NCI-H524 treated with DMSO at 0.1 percent for 48 hours (cell line): ENCODE measurements at regions not wholly inside any gene's neighbourhood (a gene's known extent, or its start where the extent isn't known, plus 50 kb on each side); places are given as distances from the start of the nearest gene placed in this dataset.

Experiments
- DNase-seq: peaks from one replicate; lab custom pipeline; 2025; lab: John Stamatoyannopoulos, UW

DNA sequence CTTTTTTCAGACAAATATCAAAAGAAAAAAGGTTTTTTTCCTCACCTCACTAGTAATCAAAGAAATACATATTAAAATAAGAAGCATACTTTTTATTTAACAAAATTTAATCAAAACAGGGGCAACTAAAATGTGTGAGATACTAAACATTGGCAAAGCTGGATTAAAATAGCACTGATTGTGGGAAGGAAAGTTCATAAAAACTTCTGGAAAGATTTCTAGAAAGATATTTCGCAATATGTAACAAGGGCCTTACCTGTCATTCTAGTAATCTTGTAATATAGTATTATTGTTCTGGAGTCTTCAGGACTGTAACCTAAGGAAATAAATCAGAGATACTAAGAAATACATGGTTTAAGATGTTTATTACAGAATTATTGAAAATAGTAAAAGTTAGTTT, 482.5 kb downstream of the SUCLA2 start:
- no peak for DNase-seq

DNA sequence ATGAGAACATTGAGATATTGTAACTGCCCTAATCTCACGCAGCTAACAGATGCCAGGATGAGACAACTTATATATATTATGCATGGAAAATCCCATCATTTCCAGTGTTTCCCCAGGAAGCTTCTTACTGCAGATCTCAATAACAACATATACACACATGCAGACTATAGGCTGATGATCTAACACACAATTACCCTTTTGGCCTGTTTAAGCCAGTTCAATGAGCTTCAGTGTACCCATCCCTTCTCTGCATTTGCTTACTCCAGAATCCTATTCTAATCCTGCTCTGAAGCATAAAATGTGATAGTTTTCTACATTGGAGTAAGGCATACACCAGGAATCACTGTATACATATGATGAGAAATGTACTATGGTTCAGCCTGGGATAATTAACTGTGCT, 489.4 kb downstream of the SUCLA2 start:
- no peak for DNase-seq

DNA sequence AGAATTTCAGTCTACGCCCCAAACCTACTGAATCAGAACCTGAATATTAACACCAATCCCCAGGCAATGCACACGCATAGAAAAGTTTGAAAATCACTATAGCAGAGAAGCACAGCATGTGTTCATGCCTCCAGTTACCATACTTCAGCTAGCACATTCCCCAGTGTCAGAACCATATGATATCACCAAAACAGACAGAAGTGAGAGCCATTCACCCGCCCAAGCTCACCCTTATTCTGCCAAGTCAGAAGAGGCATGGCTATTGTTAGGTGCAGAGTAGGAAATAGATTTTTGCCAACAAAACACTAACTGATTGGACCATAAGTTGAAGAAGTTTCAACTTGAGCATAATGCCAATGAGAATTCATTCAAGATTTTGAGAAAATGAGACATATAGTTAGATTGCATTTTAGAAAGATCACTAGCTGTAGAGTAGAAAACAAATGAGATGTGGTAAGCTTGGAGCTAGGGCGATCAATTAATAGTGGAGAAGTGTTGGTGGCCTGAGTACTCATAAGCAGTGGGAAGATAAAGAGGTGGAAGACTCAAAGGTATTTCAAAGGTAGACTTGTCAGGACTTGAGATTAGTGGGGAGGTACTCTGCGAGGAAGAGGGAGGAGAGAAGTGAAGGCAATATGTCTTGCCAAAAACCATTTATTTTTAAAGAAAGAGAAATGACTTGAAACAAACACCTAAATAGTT, 492.4 kb downstream of the SUCLA2 start:
- DNase-seq = no peak

DNA sequence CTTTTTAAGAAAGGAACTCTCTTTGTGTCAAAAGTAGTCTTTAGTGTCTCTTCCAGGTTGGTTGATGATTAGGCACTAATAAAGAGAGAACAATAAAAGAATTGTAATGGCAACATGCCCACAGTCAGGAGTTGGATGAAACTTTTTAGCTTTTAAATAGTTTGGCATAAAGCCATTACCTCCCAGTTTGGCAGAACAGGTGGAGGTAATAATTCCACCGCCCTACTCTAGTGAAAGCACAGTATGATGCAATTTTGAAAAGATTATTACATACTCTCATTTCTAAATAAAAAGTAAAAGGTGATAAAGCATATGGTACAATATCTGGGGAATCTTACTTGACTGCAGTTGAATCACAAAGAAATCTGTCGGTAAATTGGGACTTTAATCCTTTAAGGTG, 497.6 kb downstream of the SUCLA2 start:
- no peak for DNase-seq

DNA sequence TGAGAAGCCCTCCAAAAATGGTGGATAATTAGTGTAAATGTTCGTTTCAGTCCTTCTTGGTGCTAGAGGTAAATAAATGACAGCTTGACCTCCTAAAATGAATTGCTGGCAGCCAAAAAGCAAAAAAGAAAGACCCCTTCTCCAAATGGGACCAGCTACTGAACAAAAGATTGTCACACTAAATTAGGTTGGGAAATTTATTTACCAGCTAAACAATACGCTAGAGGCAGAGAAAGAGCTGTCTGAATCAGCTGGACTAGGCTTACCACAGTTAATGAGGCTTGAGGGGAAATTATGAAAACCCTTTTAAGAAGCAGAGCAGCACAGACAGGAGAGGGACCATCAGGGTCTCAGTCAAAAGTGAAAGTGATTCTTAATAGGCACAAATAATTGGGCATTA, 498.9 kb downstream of the SUCLA2 start:
- no peak for DNase-seq

DNA sequence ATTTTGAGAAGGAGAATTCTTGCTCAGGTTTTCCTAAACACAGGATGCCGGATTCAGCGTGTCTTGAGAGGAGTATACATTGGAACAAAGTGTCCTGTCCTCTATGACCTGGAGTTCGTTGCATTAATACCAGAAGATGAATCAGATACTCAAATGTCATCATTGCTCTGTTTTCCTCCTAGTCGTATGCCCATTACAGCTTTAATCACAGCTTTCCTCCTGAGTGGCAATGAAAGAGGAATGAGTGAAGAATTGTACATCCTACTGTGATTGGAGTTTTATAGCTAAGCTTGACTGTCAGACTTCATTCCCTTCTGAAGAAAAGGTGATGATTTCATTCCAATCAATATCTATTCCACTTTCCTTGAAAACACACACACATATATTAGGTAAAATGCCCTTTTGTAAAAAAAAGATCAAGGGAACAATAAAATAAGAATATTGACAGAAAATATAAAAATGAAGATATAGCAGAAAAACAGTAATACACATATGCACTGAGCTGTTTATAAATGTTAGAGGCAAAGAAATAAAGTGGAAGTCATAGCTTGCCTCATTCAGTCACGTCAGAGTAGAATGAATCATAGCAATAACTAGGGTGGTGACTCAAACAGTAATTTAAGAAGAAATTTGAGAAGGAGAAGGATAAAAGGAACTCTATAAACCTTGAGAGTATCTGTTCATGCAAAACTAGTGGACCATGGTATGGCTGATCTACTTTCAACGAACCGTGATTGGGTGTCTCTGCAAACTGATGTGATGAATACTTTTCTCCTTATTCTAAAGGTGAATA, 501.5 kb downstream of the SUCLA2 start:
- no peak for DNase-seq

DNA sequence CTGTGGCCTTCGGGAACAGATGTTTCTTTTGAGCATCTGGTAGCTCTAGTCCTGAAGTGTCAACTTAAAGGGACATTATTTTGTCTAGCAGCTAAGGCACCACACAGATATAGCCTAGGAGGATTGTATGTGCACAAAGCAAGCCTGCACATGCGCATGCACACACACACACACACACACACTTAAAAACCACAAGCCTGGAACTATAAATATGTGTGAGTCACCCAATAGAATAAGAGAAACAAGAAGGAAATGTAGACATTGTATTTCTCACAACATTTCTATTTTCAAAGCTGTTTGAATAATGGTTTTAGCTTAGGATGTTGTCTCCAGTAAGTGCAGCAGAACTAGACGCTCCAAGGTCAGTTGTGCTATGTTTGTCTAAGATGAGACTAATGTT, 516.5 kb downstream of the SUCLA2 start:
- no peak for DNase-seq

DNA sequence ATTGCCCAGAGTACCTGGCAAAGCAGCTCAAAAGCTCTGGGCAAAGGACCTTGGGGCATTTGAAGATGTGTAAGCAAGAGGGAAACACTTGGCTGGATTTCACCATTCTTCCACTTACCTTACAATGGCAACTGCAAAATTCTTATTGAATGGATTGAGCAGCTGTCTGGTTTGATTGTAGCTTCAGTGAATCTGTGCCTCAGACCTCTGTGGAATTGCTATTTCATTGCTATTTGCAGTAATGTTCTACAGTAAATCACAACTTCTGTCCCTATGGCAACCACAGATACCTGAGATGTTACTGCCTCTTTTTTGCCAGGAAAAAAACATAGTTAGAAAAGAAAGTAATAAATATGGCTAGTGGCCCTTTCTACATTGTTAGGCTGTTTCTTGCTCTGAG, 519.5 kb downstream of the SUCLA2 start:
- DNase-seq = no peak

DNA sequence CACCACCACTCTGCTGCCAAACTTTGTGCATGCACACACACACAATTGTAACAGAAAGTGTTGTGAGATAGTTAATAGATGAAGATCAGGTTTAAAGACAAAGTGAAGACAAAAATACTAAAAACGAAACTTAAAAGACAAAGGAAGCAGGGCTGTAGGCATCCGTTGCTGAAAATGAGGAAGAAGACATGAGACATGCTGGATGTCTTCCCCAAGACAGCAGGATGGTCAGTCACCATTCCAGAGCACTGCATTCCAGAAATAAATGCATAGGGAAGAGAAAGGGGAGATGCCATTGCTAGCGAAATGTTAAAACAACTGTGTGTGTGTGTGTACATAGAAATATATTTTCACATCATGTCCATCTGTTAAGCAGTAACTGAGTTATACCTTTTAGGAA, 520.1 kb downstream of the SUCLA2 start:
- no peak for DNase-seq

DNA sequence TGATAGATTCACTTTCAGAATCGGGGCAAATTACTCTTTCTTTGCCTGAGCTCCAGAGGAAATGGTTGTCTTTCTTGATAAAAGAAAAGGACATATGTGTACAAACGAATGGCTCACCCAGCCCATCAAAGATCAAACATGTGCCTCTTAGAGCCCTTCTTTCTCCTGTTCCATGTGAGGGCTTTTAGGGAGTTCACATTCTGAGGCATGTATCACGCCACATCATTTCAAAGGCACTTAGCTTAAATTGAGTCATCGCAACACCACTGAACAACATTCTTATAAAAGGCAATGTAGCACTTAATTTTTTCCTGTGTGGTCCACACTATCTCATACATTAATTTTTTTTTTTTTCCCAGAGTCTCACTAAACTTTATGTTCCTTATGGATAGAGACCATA, 521.0 kb downstream of the SUCLA2 start:
- no peak for DNase-seq

DNA sequence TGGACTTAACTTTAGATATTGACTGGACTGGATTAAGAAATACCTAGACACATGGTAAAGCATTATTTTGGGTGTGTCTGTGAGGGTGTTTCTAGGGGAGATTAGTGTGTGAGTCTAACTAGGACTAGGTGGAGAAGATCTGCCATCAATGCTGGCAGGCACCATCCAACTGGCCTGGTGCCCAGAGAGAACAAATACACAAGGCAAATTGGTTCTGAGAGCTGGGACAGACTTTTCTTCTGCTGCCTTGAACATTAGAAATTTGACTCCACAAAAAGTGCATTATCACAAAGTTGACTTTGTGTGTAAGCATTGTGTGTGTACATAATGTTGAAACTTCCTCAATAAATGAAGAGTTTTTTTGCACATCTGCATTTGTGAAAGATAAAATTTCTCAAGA, 522.1 kb downstream of the SUCLA2 start:
- no peak for DNase-seq

DNA sequence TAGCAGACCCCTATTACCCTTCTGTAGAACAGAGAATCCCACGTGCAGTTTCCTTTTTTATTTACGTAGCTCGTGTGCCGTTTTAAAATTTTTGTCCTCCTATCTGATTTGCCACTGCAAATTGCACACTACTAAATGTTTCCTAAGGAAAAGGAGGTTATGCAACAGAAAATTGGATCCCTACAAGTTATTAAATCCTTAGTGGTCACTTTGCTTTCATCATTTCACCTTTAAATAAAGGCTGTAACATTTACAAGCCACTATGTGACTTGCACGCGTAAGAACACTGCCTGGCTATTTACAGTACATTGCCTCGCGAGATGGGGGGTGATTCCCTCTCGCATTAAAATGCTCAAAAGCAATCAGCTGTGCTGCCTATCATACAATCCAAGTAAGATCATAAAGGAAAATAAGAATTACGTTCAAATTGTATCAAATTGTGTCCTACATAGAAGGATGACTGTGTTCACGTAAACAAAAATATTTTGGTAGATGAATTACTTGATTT, 525.6 kb downstream of the SUCLA2 start:
- DNase-seq = no peak

DNA sequence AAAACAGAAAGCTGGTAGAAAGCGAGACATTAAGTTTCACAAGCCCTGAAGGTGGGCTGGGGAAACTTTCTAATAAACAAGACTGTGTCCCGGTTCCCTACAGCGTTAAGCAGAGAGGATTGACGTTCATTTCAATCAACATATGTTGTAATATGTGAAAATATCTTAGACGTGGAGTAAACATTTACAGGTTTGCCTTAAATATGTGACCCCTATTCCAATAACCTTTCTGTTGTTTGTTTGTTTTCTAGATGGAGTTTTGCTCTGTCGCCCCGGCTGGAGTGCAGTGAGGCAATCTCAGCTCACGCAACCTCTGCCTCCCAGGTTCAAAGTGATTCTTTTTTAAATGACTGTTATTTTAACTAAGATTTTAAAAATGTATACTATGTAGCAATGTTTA, 526.2 kb downstream of the SUCLA2 start:
- no peak for DNase-seq

DNA sequence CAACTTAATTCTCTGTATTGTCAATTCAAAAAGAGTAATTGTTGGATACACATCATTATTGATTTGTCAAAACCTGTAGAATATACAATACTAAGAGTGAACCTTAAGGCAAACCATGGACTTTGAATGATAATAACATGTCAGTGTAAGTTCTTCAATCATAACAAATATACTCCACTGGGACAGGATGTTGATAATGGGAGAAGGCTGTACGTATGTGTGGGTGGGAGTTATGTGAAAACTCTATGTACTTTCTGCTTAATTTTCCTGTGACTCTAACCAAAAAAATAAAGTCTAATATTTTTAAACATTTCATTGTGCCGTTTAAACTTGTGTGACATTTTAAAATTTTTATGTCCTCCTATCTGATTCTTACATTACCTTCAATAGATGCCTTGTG, 526.7 kb downstream of the SUCLA2 start:
- no peak for DNase-seq

DNA sequence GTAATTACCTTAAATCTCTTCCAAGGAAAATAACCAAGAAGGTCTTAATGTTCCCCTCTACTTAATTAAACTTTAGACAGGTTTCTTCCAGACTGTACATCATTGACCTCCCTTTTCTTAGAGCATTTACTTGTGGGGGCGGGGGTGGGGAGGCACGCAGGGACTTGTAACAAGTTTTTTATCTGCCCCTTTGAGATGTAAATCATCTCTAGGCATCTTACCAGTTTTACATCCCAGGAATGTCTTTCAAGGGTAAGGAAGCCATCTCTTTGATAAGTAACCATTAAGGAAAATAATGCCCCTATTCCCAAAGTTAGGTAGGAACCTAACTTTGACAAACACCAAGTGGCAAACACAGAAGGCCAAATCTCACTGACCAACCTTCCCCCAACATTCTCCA, 528.6 kb downstream of the SUCLA2 start:
- no peak for DNase-seq

DNA sequence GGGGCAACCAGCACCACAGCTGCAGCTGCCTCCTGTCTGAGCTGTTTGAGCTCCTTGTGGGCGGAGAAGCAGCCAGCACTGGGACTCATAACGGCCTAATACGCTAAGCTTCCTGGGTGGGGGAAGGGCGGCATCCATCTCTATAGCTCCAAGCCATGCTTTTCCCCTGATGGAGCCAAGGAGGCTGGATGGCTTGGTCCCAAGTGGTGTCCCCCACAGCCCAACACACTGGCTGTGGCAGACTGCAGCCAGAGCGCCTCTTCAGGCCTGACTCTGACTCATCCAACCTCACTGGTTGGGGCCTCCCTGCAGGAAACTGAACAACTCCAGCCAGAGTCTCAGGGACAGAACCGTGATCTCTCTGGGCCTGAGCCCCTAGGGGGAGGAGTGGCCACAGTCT, 537.3 kb downstream of the SUCLA2 start:
- no peak for DNase-seq

DNA sequence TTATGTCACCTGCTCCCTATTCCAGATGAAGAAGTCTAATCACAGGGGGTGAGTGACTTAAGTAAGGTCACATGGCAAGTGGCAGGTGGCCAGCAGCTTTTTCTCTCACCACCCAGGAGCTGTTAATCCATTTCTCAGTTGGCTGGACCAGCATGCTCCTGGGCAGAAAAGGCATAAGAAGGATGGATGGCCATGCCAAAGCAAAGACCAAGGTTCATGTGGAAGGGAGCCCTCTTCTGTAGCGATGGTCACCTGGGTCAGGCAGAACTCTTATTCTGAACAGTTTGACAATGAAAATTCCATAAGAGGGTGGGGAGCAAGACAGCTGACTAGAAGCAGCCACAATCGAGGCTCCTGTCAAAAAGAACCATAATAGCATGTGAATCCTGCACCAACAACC, 538.1 kb downstream of the SUCLA2 start:
- no peak for DNase-seq

DNA sequence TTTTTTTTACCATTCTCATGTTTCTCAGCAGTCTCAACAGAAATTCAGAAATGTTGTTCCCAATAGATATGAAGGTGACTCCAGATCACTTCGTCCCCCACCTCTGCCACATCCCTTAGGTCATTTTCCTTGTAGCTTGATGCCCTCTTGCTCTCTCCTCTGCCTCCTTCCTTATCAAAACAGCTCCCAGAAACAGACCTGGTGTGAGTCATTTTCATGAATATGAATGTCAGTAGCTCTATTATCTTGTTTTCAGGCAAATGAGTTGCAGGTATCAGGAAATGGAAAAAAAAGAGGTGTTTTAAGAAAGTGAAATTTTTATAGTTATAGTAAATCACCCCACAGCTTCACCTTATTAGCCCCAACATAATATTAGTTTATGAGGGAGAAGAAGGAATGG, 539.3 kb downstream of the SUCLA2 start:
- DNase-seq = no peak

DNA sequence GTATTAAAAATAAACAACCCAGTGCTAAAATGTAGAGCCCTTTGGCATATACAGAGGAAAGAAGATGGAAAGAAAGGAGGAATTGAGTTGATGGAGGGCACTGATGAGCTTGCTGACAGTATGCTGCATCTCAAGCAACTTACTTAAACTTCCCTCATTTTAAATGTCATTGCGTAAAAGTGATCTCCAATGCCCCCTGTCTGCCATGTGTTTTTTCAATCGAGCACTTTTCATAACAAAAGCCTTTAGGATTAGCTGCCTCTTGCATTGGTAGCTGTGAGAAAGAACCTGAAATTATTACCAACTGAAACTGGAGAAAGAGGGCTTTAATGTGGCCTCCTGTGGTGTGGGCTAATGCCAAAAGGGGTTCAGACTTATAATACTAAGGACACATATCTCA, 541.6 kb downstream of the SUCLA2 start:
- no peak for DNase-seq

DNA sequence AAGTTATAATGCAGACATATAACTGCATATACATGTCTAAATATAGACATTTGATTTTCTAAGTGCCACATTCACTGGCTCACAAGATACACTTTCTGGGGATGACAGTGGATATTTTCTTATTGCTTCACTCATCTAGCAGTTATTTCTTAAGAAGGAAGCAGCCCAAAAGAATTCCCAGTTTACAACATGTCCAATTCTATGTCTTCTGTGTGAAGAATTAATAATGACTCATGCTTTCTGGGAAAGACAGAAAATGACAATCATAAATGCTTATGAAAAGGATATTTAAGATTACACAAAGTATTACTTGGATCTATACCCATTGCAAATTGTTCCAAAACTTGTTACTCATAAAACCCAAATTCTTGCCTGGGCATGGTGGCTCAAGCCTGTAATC, 543.4 kb downstream of the SUCLA2 start:
- no peak for DNase-seq

DNA sequence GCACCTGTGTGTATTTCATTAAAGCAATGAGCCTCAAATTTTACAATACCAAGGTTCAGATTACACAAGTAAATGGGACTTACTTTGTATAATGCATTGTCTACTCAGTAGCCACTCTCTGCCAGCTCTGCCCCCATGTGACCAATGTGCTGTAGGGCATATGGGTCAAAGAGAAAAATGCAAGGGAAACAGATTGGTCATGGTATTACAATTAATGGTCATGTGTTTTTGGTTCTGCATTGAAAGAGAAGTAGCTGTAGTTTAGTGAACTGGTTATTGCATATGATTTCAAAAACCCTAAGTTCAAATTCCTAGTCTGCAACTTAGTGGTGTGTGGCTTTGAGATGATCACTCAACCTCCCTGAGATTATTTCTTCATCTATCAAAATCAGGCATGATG, 545.4 kb downstream of the SUCLA2 start:
- DNase-seq = no peak

DNA sequence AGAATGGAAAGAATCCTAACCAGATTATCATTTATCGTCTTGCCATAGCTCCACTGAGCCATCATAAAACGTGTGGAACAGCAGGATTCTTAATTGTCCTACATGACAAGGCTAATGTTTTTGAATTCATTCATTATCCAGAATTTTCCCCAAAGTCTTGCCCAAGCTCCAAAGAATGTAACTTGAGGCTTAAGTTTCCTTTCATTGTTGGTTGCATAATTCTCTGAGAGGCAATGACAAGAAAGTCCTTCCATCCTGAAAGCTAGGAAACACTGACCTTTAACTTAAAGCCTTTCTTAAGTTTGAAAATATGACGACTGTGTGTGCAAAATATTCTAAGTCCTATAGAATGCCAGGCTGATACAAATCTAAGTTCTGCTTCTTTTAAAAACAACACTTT, 546.1 kb downstream of the SUCLA2 start:
- DNase-seq = no peak

DNA sequence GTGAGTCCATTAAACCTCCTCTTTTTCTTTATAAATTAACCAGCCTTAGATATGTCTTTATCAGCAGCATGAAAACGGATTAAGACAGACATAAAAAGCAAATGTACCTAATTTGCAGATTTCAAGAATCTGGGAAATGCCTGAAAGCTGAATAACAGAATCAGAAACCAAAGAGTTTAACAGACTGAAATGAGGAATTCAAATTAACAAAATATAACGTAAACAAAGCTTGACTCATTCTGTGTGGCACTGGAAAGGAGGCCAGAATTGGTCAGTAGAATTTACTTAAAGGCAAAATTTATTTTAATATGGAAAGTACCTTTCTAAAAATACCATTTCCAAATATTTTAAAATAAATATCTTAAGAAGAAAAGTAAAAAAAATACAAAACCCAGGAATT, 540.6 kb upstream of the HTR2A start:
- DNase-seq = no peak
